ENCODE measurements at regions not wholly inside any gene's neighbourhood (a gene's known extent, or its start where the extent isn't known, plus 50 kb on each side); places are given as distances from the start of the nearest gene placed in this dataset.

GRCh38 chr4:19689511-19689910, 562.2 kb upstream of the SLIT2 start:
- TF ChIP-seq, protein P1, sequence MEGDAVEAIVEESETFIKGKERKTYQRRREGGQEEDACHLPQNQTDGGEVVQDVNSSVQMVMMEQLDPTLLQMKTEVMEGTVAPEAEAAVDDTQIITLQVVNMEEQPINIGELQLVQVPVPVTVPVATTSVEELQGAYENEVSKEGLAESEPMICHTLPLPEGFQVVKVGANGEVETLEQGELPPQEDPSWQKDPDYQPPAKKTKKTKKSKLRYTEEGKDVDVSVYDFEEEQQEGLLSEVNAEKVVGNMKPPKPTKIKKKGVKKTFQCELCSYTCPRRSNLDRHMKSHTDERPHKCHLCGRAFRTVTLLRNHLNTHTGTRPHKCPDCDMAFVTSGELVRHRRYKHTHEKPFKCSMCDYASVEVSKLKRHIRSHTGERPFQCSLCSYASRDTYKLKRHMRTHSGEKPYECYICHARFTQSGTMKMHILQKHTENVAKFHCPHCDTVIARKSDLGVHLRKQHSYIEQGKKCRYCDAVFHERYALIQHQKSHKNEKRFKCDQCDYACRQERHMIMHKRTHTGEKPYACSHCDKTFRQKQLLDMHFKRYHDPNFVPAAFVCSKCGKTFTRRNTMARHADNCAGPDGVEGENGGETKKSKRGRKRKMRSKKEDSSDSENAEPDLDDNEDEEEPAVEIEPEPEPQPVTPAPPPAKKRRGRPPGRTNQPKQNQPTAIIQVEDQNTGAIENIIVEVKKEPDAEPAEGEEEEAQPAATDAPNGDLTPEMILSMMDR (IDR thresholded peaks at IDR 0.05) = no peak
- no peak for TF ChIP-seq POLR2A (IDR thresholded peaks at IDR 0.05)
